ENCODE measurements at regions not wholly inside any gene's neighbourhood (a gene's known extent, or its start where the extent isn't known, plus 50 kb on each side); places are given as distances from the start of the nearest gene placed in this dataset.
"Not testable (repeated sequence)": the region's sequence is repeated elsewhere in the genome, so short reads cannot be mapped to it uniquely, and the experiment has no call there.

GRCh38 chr3:99562138-99562537, 76.3 kb upstream of the COL8A1 start:
- Histone ChIP-seq H3K9me3 (ENCODE audit: control insufficient read depth, low read length) (no peaks in the 10 kb centered on the region), H3K27ac (ENCODE audit: insufficient read depth, low read depth, low read length, poor library complexity, severe bottlenecking) (no peak overlapping the region), H3K4me1 (ENCODE audit: control insufficient read depth, insufficient read depth, low read length) (no peaks in the 10 kb centered on the region), H3K27me3 (ENCODE audit: control insufficient read depth, insufficient read depth, low read length, poor library complexity, severe bottlenecking) (no peaks in the 10 kb centered on the region), H3K4me3 (ENCODE audit: insufficient read depth, low read depth, low read length) (no peak overlapping the region), H3K36me3 (ENCODE audit: control insufficient read depth, insufficient read depth, low read length) (no peaks in the 10 kb centered on the region)
- 13 to 17% methylated on average over 1 of the region's 1 CpG for WGBS, 2 experiments

DNA sequence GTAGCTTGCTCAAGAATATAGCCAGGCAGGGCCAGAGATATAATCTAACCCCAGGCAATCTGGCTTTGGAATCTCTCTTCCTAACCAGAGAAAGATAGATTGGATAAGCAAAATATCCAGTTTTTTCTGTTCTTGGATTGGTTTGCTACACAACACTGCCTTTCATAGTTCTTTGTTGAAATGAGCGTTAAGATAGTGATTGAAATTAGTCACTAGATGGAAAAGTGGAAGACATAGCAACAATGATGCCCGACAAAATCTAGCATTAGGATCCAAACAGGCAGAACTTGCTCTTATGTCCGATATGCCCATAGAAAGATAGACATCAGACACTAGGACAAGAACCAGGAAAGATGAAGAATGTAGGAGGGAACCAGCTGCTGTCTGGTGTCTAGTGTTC, 77.3 kb upstream of the COL8A1 start:
- Histone ChIP-seq H3K4me1 (ENCODE audit: control insufficient read depth, insufficient read depth, low read length) (no peaks in the 10 kb centered on the region), H3K4me3 (ENCODE audit: insufficient read depth, low read depth, low read length) (no peak overlapping the region), H3K9me3 (ENCODE audit: control insufficient read depth, low read length) (no peaks in the 10 kb centered on the region), H3K27ac (ENCODE audit: insufficient read depth, low read depth, low read length, poor library complexity, severe bottlenecking) (no peak overlapping the region), H3K27me3 (ENCODE audit: control insufficient read depth, insufficient read depth, low read length, poor library complexity, severe bottlenecking) (no peaks in the 10 kb centered on the region), H3K36me3 (ENCODE audit: control insufficient read depth, insufficient read depth, low read length) (no peaks in the 10 kb centered on the region)
- 85 to 93% methylated on average over 3 of the region's 3 CpGs for WGBS, 2 experiments

DNA sequence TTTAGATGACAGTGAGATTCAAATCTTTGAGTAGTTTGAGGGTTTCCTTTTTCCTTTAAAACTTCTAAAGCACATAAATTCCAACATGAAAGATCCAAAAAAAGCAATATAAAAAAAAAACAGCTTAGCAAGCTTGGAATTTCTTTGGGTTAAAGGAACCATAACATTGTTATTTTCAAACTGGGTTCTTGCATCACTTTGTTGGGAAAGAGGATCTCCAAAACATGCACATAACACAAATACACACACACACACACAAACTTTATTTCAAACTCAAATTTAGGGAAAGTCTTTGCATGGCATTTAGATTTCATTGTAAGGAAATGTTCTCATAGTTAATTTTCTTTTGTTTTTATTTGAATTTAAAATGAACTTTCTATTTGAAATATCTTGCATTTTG, 79.2 kb upstream of the COL8A1 start:
- Histone ChIP-seq H3K27ac (ENCODE audit: insufficient read depth, low read depth, low read length, poor library complexity, severe bottlenecking) (no peak overlapping the region), H3K4me3 (ENCODE audit: insufficient read depth, low read depth, low read length) (no peak overlapping the region), H3K36me3 (ENCODE audit: control insufficient read depth, insufficient read depth, low read length) (no peaks in the 10 kb centered on the region), H3K9me3 (ENCODE audit: control insufficient read depth, low read length) (no peaks in the 10 kb centered on the region), H3K27me3 (ENCODE audit: control insufficient read depth, insufficient read depth, low read length, poor library complexity, severe bottlenecking) (no peaks in the 10 kb centered on the region), H3K4me1 (ENCODE audit: control insufficient read depth, insufficient read depth, low read length) (no peaks in the 10 kb centered on the region)

GRCh38 chr3:99555885-99556284, 82.5 kb upstream of the COL8A1 start:
- H3K4me1 ChIP-seq (ENCODE audit: control insufficient read depth, insufficient read depth, low read length); H3K4me3 ChIP-seq (ENCODE audit: insufficient read depth, low read depth, low read length); H3K9me3 ChIP-seq (ENCODE audit: control insufficient read depth, low read length); H3K27me3 ChIP-seq (ENCODE audit: control insufficient read depth, insufficient read depth, low read length, poor library complexity, severe bottlenecking); H3K27ac ChIP-seq (ENCODE audit: insufficient read depth, low read depth, low read length, poor library complexity, severe bottlenecking); H3K36me3 ChIP-seq (ENCODE audit: control insufficient read depth, insufficient read depth, low read length): not testable (repeated sequence)
- WGBS, 2 experiments, result 80 to 93% methylated on average over 5 of the region's 5 CpGs

GRCh38 chr3:99551520-99551919, 86.9 kb upstream of the COL8A1 start:
- no peaks in the 10 kb centered on the region for H3K36me3 ChIP-seq (ENCODE audit: control insufficient read depth, insufficient read depth, low read length)
- WGBS, 2 experiments, result 88 to 95% methylated on average over 1 of the region's 1 CpG
- no peak overlapping the region for H3K27ac ChIP-seq (ENCODE audit: insufficient read depth, low read depth, low read length, poor library complexity, severe bottlenecking)

DNA sequence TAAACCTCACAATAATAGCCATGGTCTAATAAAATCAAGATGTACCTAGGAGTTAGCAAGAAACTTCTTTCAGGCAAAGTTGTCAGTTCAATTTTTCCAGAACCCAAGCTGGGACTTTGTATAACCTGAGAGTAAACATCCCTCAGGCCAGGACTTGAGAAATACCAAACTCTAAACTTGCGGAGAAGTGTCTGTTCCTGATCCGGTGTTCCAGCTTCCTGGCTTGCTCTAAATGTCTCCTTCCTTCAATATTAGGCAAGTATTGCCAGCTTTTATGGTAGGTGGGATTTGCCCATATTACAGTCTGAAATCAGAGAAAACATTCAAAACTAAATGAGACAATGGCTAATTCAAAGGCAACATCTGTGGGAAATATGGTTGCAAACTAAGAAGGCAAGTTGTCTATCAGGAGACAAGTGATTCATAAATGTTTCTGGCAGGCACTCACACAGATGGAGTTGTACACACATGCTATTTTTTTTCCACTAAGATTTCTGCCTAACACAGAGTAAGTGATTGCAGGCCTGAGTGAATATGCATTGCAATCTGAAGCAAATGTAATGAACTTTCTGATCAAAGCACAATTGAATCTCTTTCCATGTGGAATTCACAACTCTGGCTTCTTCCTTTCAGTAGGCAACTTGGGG, 88.3 kb upstream of the COL8A1 start:
- Histone ChIP-seq H3K27me3 (ENCODE audit: control insufficient read depth, insufficient read depth, low read length, poor library complexity, severe bottlenecking) (no peaks in the 10 kb centered on the region), H3K9me3 (ENCODE audit: control insufficient read depth, low read length) (no peaks in the 10 kb centered on the region), H3K27ac (ENCODE audit: insufficient read depth, low read depth, low read length, poor library complexity, severe bottlenecking) (no peak overlapping the region), H3K4me1 (ENCODE audit: control insufficient read depth, insufficient read depth, low read length) (no peaks in the 10 kb centered on the region), H3K36me3 (ENCODE audit: control insufficient read depth, insufficient read depth, low read length) (no peaks in the 10 kb centered on the region), H3K4me3 (ENCODE audit: insufficient read depth, low read depth, low read length) (no peak overlapping the region)
- WGBS, 2 experiments, result 89 to 96% methylated on average over 2 of the region's 2 CpGs

More at GRCh38 chr3:99551520-99551919, 86.9 kb upstream of the COL8A1 start:
- Histone ChIP-seq H3K4me3 (ENCODE audit: insufficient read depth, low read depth, low read length) (no peak overlapping the region), H3K9me3 (ENCODE audit: control insufficient read depth, low read length) (no peaks in the 10 kb centered on the region), H3K27me3 (ENCODE audit: control insufficient read depth, insufficient read depth, low read length, poor library complexity, severe bottlenecking) (no peaks in the 10 kb centered on the region), H3K4me1 (ENCODE audit: control insufficient read depth, insufficient read depth, low read length) (no peaks in the 10 kb centered on the region)

DNA sequence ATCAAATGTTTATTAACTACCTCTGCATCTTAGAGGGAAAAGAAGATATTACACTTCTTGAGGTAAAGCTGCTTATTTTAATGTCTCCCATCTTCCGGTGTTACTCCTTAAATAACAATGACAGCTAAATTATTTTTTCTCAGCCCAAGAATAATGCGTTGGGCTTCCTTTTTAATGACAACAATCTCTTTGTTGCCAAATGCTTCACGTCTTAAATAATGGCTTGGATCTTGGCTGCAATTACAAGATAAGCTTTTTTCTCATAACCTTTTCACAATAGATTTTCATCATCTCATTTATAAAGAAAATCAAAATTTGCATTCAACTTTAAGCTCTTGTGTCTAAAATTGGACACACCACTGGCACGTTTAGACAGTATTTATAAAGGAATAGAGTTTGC, 89.2 kb upstream of the COL8A1 start:
- H3K27ac ChIP-seq (ENCODE audit: insufficient read depth, low read depth, low read length, poor library complexity, severe bottlenecking), result no peak overlapping the region
- 90 to 96% methylated on average over 3 of the region's 4 CpGs for WGBS, 2 experiments
- no peak overlapping the region for H3K4me3 ChIP-seq (ENCODE audit: insufficient read depth, low read depth, low read length)
- H3K27me3 ChIP-seq (ENCODE audit: control insufficient read depth, insufficient read depth, low read length, poor library complexity, severe bottlenecking), result no peaks in the 10 kb centered on the region
- H3K36me3 ChIP-seq (ENCODE audit: control insufficient read depth, insufficient read depth, low read length), result no peaks in the 10 kb centered on the region
- H3K9me3 ChIP-seq (ENCODE audit: control insufficient read depth, low read length), result no peaks in the 10 kb centered on the region
- no peaks in the 10 kb centered on the region for H3K4me1 ChIP-seq (ENCODE audit: control insufficient read depth, insufficient read depth, low read length)

DNA sequence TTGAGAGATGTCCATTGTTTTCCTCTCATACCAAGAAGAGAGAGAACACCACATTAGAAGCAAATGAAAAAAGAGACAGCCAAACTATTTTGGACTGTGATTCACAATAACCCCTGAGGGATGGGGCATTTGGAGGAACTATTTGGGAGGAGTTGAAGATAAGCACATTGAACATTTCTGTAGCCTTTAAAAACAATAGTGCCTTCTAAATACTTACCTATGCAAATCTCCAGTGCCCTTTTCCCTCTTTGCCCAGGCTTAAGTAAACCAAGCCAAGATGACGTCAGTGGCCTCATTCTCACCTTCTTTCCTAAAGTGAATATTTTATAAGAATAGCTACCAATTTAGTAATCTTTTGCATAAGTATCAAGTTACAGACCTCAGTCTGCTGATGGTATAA, 89.7 kb upstream of the COL8A1 start:
- no peaks in the 10 kb centered on the region for H3K4me1 ChIP-seq (ENCODE audit: control insufficient read depth, insufficient read depth, low read length)
- no peak overlapping the region for H3K27ac ChIP-seq (ENCODE audit: insufficient read depth, low read depth, low read length, poor library complexity, severe bottlenecking)
- H3K4me3 ChIP-seq (ENCODE audit: insufficient read depth, low read depth, low read length), result no peak overlapping the region
- no peaks in the 10 kb centered on the region for H3K36me3 ChIP-seq (ENCODE audit: control insufficient read depth, insufficient read depth, low read length)
- H3K27me3 ChIP-seq (ENCODE audit: control insufficient read depth, insufficient read depth, low read length, poor library complexity, severe bottlenecking), result no peaks in the 10 kb centered on the region
- H3K9me3 ChIP-seq (ENCODE audit: control insufficient read depth, low read length), result no peaks in the 10 kb centered on the region
- 100% methylated on average over 1 of the region's 1 CpG; no CpG with 5 or more reads in 1 of the 2 experiments for WGBS, 2 experiments

GRCh38 chr3:99545941-99546580, 92.3 kb upstream of the COL8A1 start:
- WGBS, 2 experiments, result 50 to 100% methylated on average over 1 to 2 of the region's 3 CpGs
- no peak overlapping the region for H3K4me3 ChIP-seq (ENCODE audit: insufficient read depth, low read depth, low read length)

GRCh38 chr3:99544786-99545281, 93.6 kb upstream of the COL8A1 start:
- Histone ChIP-seq H3K27ac (ENCODE audit: insufficient read depth, low read depth, low read length, poor library complexity, severe bottlenecking) (no peak overlapping the region), H3K4me3 (ENCODE audit: insufficient read depth, low read depth, low read length) (no peak overlapping the region), H3K9me3 (ENCODE audit: control insufficient read depth, low read length) (no peaks in the 10 kb centered on the region), H3K36me3 (ENCODE audit: control insufficient read depth, insufficient read depth, low read length) (no peaks in the 10 kb centered on the region), H3K27me3 (ENCODE audit: control insufficient read depth, insufficient read depth, low read length, poor library complexity, severe bottlenecking) (no peaks in the 10 kb centered on the region), H3K4me1 (ENCODE audit: control insufficient read depth, insufficient read depth, low read length) (no peaks in the 10 kb centered on the region)
- WGBS, 2 experiments, result 90 to 96% methylated on average over 4 of the region's 4 CpGs

More at GRCh38 chr3:99545941-99546580, 92.3 kb upstream of the COL8A1 start:
- H3K27me3 ChIP-seq (ENCODE audit: control insufficient read depth, insufficient read depth, low read length, poor library complexity, severe bottlenecking), result no peaks in the 10 kb centered on the region
- no peak overlapping the region for H3K27ac ChIP-seq (ENCODE audit: insufficient read depth, low read depth, low read length, poor library complexity, severe bottlenecking)
- H3K36me3 ChIP-seq (ENCODE audit: control insufficient read depth, insufficient read depth, low read length), result no peaks in the 10 kb centered on the region
- no peaks in the 10 kb centered on the region for H3K4me1 ChIP-seq (ENCODE audit: control insufficient read depth, insufficient read depth, low read length)
- no peaks in the 10 kb centered on the region for H3K9me3 ChIP-seq (ENCODE audit: control insufficient read depth, low read length)
